Heart left ventricle (tissue), 13 donors: ENCODE measurements at regions not wholly inside any gene's neighbourhood (a gene's known extent, or its start where the extent isn't known, plus 50 kb on each side); places are given as distances from the start of the nearest gene placed in this dataset.

Experiments used
- POLR2A ChIP-seq, 2 donors: fragments of 450-650 bp; IDR thresholded peaks; one replicate each; pipeline ENCODE4 v1.6.1; 2017; ENCODE audit warnings: antibody characterized with exemption in 2 of 2, mild to moderate bottlenecking in 2 of 2, moderate library complexity in 2 of 2
- TF ChIP-seq, protein P1 (sequence below), 12 donors: fragments of 200-600 bp; sonication (generic) in 4 of 12; IDR thresholded peaks; one replicate each; pipeline versions ENCODE4 v1.5.0 to v1.8.0; 2018 to 2022; ENCODE audit warnings: antibody characterized with exemption in 12 of 12, mild to moderate bottlenecking in 5 of 12
- donor health status: ischemic (EF 13 %, LVEDD 7.1; RV severe dilation, severe dysfunction).
- donor health status: DM: no; HTN: yes; CAD: no.
- donor health status: DM: no; HTN: no; CAD: no.
- donor health status: ischemic (EF 25% LVEDD 6.9; RV normal size, moderate dysfunction).
- donor health status: ischemic (EF 25% LVEDD 5.7; RV mildly dilated, moderate dysfunction).
- donor health status: ischemic (EF 35%, LVEDD 5.7; RV mildly dilated, moderate dysfunction).
- donor health status: nonischemic (EF 11% LVEDD 7.7; RV severe dilation, severe dysfunction).
- donor health status: DM: yes; HTN: yes; CAD: no.
- donor health status: PGD.
- donor health status: ischemic (EF 29% LVEDD 5.4; RV normal size, mild dysfunction).
- donor health status: nonischemic (EF 23%, LVEDD 6.1; RV moderate dilation, normal function).

- TF ChIP-seq, protein P1, sequence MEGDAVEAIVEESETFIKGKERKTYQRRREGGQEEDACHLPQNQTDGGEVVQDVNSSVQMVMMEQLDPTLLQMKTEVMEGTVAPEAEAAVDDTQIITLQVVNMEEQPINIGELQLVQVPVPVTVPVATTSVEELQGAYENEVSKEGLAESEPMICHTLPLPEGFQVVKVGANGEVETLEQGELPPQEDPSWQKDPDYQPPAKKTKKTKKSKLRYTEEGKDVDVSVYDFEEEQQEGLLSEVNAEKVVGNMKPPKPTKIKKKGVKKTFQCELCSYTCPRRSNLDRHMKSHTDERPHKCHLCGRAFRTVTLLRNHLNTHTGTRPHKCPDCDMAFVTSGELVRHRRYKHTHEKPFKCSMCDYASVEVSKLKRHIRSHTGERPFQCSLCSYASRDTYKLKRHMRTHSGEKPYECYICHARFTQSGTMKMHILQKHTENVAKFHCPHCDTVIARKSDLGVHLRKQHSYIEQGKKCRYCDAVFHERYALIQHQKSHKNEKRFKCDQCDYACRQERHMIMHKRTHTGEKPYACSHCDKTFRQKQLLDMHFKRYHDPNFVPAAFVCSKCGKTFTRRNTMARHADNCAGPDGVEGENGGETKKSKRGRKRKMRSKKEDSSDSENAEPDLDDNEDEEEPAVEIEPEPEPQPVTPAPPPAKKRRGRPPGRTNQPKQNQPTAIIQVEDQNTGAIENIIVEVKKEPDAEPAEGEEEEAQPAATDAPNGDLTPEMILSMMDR (IDR thresholded peaks at IDR 0.05), result no peak
- TF ChIP-seq POLR2A (IDR thresholded peaks at IDR 0.05), result no peak
Measured at GRCh38 chr11:116225236-116225635, 547.6 kb downstream of the BUD13 start.
